ENCODE measurements at regions not wholly inside any gene's neighbourhood (a gene's known extent, or its start where the extent isn't known, plus 50 kb on each side); places are given as distances from the start of the nearest gene placed in this dataset.
A peak's percentile ranks its signal among the peaks of the same experiment; 100 is the strongest.

GRCh38 chr2:239763433-239764097, 261.6 kb downstream of the NDUFA10 start:
- peak in 2 of 6 donors; percentile 63 to 85 for DNase-seq (ENCODE audit: low read depth in 4 of 6, low spot score in 6 of 6)
- Histone ChIP-seq H3K4me1 (ENCODE audit: control insufficient read depth, insufficient read depth, low read length) (peaks cover 40% of the 10 kb centered on the region), H3K27ac (ENCODE audit: low read depth, low read length) (no peak overlapping the region), H3K27me3 (ENCODE audit: control insufficient read depth, insufficient read depth, low read length) (no peaks in the 10 kb centered on the region), H3K36me3 (ENCODE audit: control insufficient read depth, insufficient read depth, low read length) (no peaks in the 10 kb centered on the region), H3K4me3 (ENCODE audit: low read depth, low read length) (no peak overlapping the region), H3K9me3 (ENCODE audit: control insufficient read depth, insufficient read depth, low read length) (peaks cover 2% of the 10 kb centered on the region)
- 68% methylated on average over 12 of the region's 13 CpGs for WGBS (ENCODE audit: insufficient coverage)

GRCh38 chr2:239762655-239763269, 262.4 kb downstream of the NDUFA10 start:
- Histone ChIP-seq H3K36me3 (ENCODE audit: control insufficient read depth, insufficient read depth, low read length) (no peaks in the 10 kb centered on the region), H3K4me1 (ENCODE audit: control insufficient read depth, insufficient read depth, low read length) (peaks cover 45% of the 10 kb centered on the region), H3K4me3 (ENCODE audit: low read depth, low read length) (no peak overlapping the region), H3K27me3 (ENCODE audit: control insufficient read depth, insufficient read depth, low read length) (no peaks in the 10 kb centered on the region), H3K9me3 (ENCODE audit: control insufficient read depth, insufficient read depth, low read length) (peaks cover 2% of the 10 kb centered on the region), H3K27ac (ENCODE audit: low read depth, low read length) (no peak overlapping the region)
- WGBS (ENCODE audit: insufficient coverage): 23% methylated on average over 14 of the region's 14 CpGs
- peak in 3 of 6 donors; percentile 33 to 76 (median 68) for DNase-seq (ENCODE audit: low read depth in 4 of 6, low spot score in 6 of 6)

GRCh38 chr2:239762106-239762505, 263.0 kb downstream of the NDUFA10 start:
- Histone ChIP-seq H3K4me1 (ENCODE audit: control insufficient read depth, insufficient read depth, low read length) (peaks cover 46% of the 10 kb centered on the region), H3K27me3 (ENCODE audit: control insufficient read depth, insufficient read depth, low read length) (no peaks in the 10 kb centered on the region), H3K27ac (ENCODE audit: low read depth, low read length) (no peak overlapping the region), H3K9me3 (ENCODE audit: control insufficient read depth, insufficient read depth, low read length) (peaks cover 2% of the 10 kb centered on the region), H3K4me3 (ENCODE audit: low read depth, low read length) (no peak overlapping the region), H3K36me3 (ENCODE audit: control insufficient read depth, insufficient read depth, low read length) (no peaks in the 10 kb centered on the region)
- DNase-seq (ENCODE audit: low read depth in 4 of 6, low spot score in 6 of 6): no peak
- 89% methylated on average over 1 of the region's 2 CpGs for WGBS (ENCODE audit: insufficient coverage)

GRCh38 chr2:239760596-239760995, 264.5 kb downstream of the NDUFA10 start:
- Histone ChIP-seq H3K36me3 (ENCODE audit: control insufficient read depth, insufficient read depth, low read length) (no peaks in the 10 kb centered on the region), H3K4me1 (ENCODE audit: control insufficient read depth, insufficient read depth, low read length) (peaks cover 51% of the 10 kb centered on the region), H3K4me3 (ENCODE audit: low read depth, low read length) (no peak overlapping the region), H3K27ac (ENCODE audit: low read depth, low read length) (no peak overlapping the region), H3K27me3 (ENCODE audit: control insufficient read depth, insufficient read depth, low read length) (no peaks in the 10 kb centered on the region), H3K9me3 (ENCODE audit: control insufficient read depth, insufficient read depth, low read length) (peaks cover 2% of the 10 kb centered on the region)
- no peak for DNase-seq (ENCODE audit: low read depth in 4 of 6, low spot score in 6 of 6)
- 91% methylated on average over 6 of the region's 6 CpGs for WGBS (ENCODE audit: insufficient coverage)

GRCh38 chr2:239758279-239758877, 266.8 kb downstream of the NDUFA10 start:
- H3K27me3 ChIP-seq (ENCODE audit: control insufficient read depth, insufficient read depth, low read length): no peaks in the 10 kb centered on the region
- H3K4me1 ChIP-seq (ENCODE audit: control insufficient read depth, insufficient read depth, low read length): peaks cover 47% of the 10 kb centered on the region
- DNase-seq (ENCODE audit: low read depth in 4 of 6, low spot score in 6 of 6): peak in 1 of 6 donors; percentile 70
- no peaks in the 10 kb centered on the region for H3K36me3 ChIP-seq (ENCODE audit: control insufficient read depth, insufficient read depth, low read length)
- WGBS (ENCODE audit: insufficient coverage): 55% methylated on average over 11 of the region's 18 CpGs
- H3K27ac ChIP-seq (ENCODE audit: low read depth, low read length): no peak overlapping the region
- H3K9me3 ChIP-seq (ENCODE audit: control insufficient read depth, insufficient read depth, low read length): peaks cover 2% of the 10 kb centered on the region
- no peak overlapping the region for H3K4me3 ChIP-seq (ENCODE audit: low read depth, low read length)

- H3K4me1 ChIP-seq (ENCODE audit: control insufficient read depth, insufficient read depth, low read length): peaks cover 47% of the 10 kb centered on the region
- H3K4me3 ChIP-seq (ENCODE audit: low read depth, low read length): no peak overlapping the region
- peak in 3 of 6 donors; percentile 52 to 97 (median 92) for DNase-seq (ENCODE audit: low read depth in 4 of 6, low spot score in 6 of 6)
- H3K36me3 ChIP-seq (ENCODE audit: control insufficient read depth, insufficient read depth, low read length): no peaks in the 10 kb centered on the region
- WGBS (ENCODE audit: insufficient coverage): 51% methylated on average over 17 of the region's 31 CpGs
- peak overlapping the region; percentile 15 for H3K27ac ChIP-seq (ENCODE audit: low read depth, low read length)
- H3K27me3 ChIP-seq (ENCODE audit: control insufficient read depth, insufficient read depth, low read length): no peaks in the 10 kb centered on the region
- H3K9me3 ChIP-seq (ENCODE audit: control insufficient read depth, insufficient read depth, low read length): peaks cover 2% of the 10 kb centered on the region
Observed at GRCh38 chr2:239756790-239757760, 268.1 kb downstream of the NDUFA10 start.

GRCh38 chr2:239756031-239756789, 268.9 kb downstream of the NDUFA10 start:
- WGBS (ENCODE audit: insufficient coverage): 47% methylated on average over 9 of the region's 10 CpGs
- no peak for DNase-seq (ENCODE audit: low read depth in 4 of 6, low spot score in 6 of 6)
- Histone ChIP-seq H3K36me3 (ENCODE audit: control insufficient read depth, insufficient read depth, low read length) (no peaks in the 10 kb centered on the region), H3K4me1 (ENCODE audit: control insufficient read depth, insufficient read depth, low read length) (peaks cover 53% of the 10 kb centered on the region), H3K4me3 (ENCODE audit: low read depth, low read length) (no peak overlapping the region), H3K27me3 (ENCODE audit: control insufficient read depth, insufficient read depth, low read length) (no peaks in the 10 kb centered on the region), H3K27ac (ENCODE audit: low read depth, low read length) (peak overlapping the region; percentile 15), H3K9me3 (ENCODE audit: control insufficient read depth, insufficient read depth, low read length) (peaks cover 2% of the 10 kb centered on the region)

- H3K27ac ChIP-seq (ENCODE audit: low read depth, low read length): no peak overlapping the region
- DNase-seq (ENCODE audit: low read depth in 4 of 6, low spot score in 6 of 6): peak in 1 of 6 donors; percentile 62
- no peaks in the 10 kb centered on the region for H3K36me3 ChIP-seq (ENCODE audit: control insufficient read depth, insufficient read depth, low read length)
- peaks cover 55% of the 10 kb centered on the region for H3K4me1 ChIP-seq (ENCODE audit: control insufficient read depth, insufficient read depth, low read length)
- 42% methylated on average over 14 of the region's 14 CpGs for WGBS (ENCODE audit: insufficient coverage)
- H3K4me3 ChIP-seq (ENCODE audit: low read depth, low read length): no peak overlapping the region
- H3K9me3 ChIP-seq (ENCODE audit: control insufficient read depth, insufficient read depth, low read length): no peaks in the 10 kb centered on the region
- H3K27me3 ChIP-seq (ENCODE audit: control insufficient read depth, insufficient read depth, low read length): no peaks in the 10 kb centered on the region
Observed at GRCh38 chr2:239753401-239753837, 271.7 kb downstream of the NDUFA10 start.

All from spinal cord (tissue), 9 donors.